MM.1S (cell line): ENCODE measurements at regions not wholly inside any gene's neighbourhood (a gene's known extent, or its start where the extent isn't known, plus 50 kb on each side); places are given as distances from the start of the nearest gene placed in this dataset.

Experiments used
- EZH2 ChIP-seq: fragments of 300-600 bp; sonication (generic); optimal IDR thresholded peaks from 2 replicates; pipeline ENCODE3; 2017; ENCODE audit warnings: low read depth, mild to moderate bottlenecking, antibody characterized with exemption, low read length, mixed read lengths
- EZH2phosphoT487 ChIP-seq: fragments of 300-600 bp; sonication (generic); IDR thresholded peaks from 2 replicates; pipeline ENCODE4 v1.6.1; 2018; ENCODE audit warnings: antibody characterized with exemption, low read length
- TF ChIP-seq, protein P1 (sequence below): fragments of 300-600 bp; sonication (generic); IDR thresholded peaks from 2 replicates; pipeline ENCODE4 v1.5.1; 2016; ENCODE audit warnings: antibody characterized with exemption, low read length, mixed read lengths

DNA sequence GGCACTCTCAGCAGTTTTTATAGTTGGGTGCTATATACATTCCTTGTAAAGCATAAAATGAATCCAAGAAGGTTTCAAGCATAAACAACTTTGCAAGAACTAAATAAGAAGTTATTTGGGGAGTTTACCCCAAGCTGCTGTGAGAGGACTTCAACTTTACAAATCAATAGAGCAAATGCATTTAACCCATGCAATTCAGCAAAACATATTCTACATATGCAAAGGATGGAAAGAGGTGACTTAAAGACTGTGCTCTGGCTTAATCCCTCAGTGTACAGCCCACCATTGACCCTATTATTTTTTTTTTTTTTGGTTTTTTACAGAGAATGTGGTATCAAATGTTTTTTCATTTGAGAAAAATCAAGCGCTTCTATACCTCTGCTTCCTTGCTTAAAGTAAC, 736.5 kb downstream of the CETN3 start:
- TF ChIP-seq EZH2: no peak
- TF ChIP-seq, protein P1, sequence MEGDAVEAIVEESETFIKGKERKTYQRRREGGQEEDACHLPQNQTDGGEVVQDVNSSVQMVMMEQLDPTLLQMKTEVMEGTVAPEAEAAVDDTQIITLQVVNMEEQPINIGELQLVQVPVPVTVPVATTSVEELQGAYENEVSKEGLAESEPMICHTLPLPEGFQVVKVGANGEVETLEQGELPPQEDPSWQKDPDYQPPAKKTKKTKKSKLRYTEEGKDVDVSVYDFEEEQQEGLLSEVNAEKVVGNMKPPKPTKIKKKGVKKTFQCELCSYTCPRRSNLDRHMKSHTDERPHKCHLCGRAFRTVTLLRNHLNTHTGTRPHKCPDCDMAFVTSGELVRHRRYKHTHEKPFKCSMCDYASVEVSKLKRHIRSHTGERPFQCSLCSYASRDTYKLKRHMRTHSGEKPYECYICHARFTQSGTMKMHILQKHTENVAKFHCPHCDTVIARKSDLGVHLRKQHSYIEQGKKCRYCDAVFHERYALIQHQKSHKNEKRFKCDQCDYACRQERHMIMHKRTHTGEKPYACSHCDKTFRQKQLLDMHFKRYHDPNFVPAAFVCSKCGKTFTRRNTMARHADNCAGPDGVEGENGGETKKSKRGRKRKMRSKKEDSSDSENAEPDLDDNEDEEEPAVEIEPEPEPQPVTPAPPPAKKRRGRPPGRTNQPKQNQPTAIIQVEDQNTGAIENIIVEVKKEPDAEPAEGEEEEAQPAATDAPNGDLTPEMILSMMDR: no peak
- TF ChIP-seq EZH2phosphoT487: no peak
